Right ventricle myocardium superior (tissue), 1 donor: ENCODE measurements at regions not wholly inside any gene's neighbourhood (a gene's known extent, or its start where the extent isn't known, plus 50 kb on each side); places are given as distances from the start of the nearest gene placed in this dataset.

Experiments
- ATAC-seq: fragments of 200-7000 bp; cut with Tn5 transposase; one replicate; pipeline ENCODE4 v1.9.1; 2020; ENCODE audit warnings: mild to moderate bottlenecking; ENCODE audit not compliant: poor library complexity
- DNase-seq: peaks from one replicate; pipeline ENCODE4 v3.0.0-alpha.2; 2020
- intact Hi-C: fragments of 100-400 bp; cut with DNase I; formaldehyde crosslinking; loops from one replicate; pipeline ENCODE4 v1.11.2; 2022
- donor health status: DM: no; HTN: yes; CAD: no; lungs with severe emphysema.

- ATAC-seq (no peak), DNase-seq (no peak)
- intact Hi-C loops, result no loop called here
Measured at GRCh38 chr18:78082816-78083215, 833.2 kb downstream of the GALR1 start.

DNA sequence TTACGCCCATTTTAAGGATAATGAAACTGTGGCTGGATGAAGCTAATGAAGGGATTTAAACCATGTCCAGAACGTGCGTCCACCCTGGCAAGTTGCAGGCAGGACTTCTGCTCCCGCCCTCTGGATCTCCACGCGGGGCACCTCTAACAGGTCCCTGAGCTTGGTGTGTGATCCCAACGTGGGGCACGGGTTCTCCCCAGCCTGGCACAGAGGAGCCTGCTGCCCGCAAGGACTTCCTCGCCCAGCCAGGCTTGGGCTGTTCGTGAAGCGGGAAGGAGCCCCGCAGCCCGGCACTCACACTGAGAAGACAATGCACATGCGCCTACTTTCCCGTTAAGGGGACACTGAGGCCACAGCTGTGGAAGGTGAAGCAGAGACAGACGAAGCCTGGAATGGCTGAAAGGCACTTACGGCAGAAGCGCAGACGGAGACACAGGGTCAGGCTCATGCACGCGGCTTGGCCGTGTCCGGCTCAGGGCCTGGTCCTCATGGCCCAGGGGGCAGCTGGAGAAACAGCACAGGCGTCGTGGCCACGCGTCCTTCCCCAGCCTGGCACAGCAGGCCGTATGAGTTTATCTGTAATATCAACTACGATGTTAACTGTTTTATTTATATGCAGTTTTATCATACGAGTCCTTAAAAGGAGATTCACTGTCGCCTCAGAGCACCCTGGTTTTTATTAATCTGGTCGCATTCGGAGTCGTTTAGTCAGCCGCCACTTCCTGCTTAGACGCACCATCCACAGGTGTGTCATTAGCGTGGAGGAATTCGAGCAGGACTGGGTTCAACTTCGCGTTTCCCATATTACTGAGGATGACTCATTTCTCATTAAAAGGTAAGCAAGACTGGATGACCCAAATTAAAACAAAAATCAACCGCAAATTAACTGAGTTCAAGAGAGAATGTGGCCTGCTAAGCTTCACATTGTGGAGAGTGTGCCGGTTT, 835.9 kb downstream of the GALR1 start:
- intact Hi-C loops, result no loop called here

DNA sequence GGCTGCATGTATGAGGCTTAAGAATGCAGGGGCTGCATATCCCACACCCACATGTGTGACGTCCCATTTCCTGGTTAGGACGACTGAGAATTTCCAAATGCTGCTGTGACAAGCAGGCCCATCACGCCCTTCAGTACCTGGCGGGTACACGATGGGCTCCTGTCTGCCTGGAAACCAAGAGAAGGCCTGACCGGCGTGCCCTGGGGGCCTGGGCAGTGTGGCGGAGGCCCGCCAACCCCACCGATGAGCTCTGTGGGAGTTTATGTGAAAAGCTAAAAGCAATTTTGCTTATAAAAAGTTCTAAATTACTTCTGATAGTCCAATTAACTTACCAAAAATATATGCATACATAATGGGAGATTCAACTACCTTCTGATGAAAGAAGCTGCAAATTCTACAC, 837.3 kb downstream of the GALR1 start:
- DNase-seq (no peak), ATAC-seq (no peak)
- intact Hi-C loops, result no loop called here

More for the DNA sequence above, 835.9 kb downstream of the GALR1 start:
- DNase-seq (no peak), ATAC-seq (no peak)

DNA sequence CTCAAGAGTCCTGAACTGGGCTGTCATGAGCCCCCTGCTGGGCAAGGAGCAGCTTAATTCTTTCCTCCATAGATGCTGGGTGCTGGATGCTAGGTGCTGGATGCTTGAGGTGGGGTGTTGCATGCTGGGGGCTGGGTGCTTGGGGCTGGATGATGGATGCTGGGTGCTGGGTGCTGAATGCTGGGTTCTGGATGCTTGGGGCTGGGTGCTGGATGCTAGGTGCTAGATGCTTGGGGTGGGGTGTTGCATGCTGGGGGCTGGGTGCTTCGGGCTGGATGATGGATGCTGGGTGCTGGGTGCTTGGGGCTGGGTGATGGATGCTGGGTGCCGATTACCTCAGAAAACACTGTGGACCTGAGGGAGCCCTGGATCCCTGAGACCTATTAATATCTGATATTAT, 837.7 kb downstream of the GALR1 start:
- ATAC-seq (no peak), DNase-seq (no peak)

DNA sequence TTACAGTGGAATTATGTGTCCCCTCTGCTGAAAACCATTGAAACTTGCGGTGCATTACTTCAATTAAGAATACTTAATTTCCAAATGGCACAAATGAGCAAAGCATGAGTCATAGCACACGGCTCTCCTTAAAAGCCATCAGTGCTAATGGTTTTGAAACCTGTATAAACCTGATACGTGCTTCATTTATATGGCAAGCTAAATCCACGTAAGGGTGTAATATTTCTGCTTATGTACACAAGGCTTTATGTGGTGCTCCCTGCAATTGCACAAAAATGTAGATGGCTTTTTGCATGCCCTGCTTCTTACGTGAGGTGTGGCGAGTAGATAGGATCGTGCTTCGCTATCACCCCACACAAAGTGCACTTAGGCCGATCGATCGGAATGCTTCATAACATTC, 840.9 kb downstream of the GALR1 start:
- intact Hi-C loops, result no loop called here
- DNase-seq, result no peak
- ATAC-seq, result no peak

More for the DNA sequence above, 837.7 kb downstream of the GALR1 start:
- intact Hi-C loops, result no loop called here

GRCh38 chr18:78092901-78093300, 843.3 kb downstream of the GALR1 start:
- no peak for DNase-seq
- no peak for ATAC-seq
- intact Hi-C loops, result no loop called here

DNA sequence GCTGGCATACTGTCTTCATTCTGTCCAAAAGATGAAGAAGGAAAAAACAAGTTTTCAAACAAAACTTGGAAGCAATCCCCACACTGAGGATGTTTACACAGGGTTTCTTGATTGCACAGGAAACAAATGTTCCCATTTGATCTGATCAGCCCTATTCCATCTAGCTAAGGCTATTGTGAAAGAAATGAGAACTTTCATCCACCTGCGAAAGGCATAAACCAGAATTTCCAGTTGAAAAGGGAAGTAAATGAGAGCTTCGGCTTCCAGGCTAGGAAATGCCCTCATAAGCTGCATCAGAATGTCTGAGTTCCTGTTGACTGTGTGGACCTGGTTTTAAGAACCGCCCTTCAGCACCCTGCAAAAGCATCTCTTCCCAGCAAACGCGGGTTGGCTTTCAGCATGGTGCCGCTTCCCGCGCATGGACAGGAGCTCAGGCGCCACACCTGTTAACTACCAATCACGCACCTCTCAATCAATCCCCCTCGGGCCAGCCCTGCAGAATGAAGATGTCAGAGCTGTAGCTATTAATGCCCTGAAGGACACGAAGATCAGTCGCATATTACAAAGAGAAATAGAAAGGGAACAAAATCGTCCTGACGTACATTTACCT, 850.4 kb downstream of the GALR1 start:
- intact Hi-C loops, result no loop called here
- ATAC-seq, result no peak
- no peak for DNase-seq

GRCh38 chr18:78101091-78101490, 851.4 kb downstream of the GALR1 start:
- ATAC-seq (no peak), DNase-seq (no peak)
- intact Hi-C loops, result no loop called here

DNA sequence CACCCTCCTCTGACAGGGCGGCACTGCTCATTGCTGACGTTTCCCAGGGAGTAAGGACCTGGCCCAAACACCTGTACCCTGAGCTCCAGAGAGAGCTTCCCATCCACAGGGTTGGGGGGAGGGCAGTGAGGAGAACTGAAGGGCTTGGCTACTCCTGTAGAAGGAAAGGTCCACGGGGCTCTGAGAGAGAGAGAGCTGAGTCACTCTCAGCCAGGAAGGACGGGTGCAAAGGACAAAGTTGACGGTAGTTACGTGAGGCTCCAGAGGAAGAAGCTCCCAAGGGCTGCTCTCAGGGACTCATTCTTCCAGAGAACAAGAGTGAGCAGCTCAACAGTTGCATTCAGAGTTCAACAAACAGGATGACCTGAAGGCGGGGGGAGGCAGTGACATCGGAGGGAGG, 852.5 kb downstream of the GALR1 start:
- ATAC-seq, result no peak
- intact Hi-C loops, result no loop called here

GRCh38 chr18:78105611-78106010, 856.0 kb downstream of the GALR1 start:
- ATAC-seq (no peak), DNase-seq (no peak)
- intact Hi-C loops, result no loop called here

More for the DNA sequence above, 852.5 kb downstream of the GALR1 start:
- no peak for DNase-seq

GRCh38 chr18:78106946-78107345, 857.3 kb downstream of the GALR1 start:
- no peak for ATAC-seq
- intact Hi-C loops, result no loop called here
- no peak for DNase-seq

DNA sequence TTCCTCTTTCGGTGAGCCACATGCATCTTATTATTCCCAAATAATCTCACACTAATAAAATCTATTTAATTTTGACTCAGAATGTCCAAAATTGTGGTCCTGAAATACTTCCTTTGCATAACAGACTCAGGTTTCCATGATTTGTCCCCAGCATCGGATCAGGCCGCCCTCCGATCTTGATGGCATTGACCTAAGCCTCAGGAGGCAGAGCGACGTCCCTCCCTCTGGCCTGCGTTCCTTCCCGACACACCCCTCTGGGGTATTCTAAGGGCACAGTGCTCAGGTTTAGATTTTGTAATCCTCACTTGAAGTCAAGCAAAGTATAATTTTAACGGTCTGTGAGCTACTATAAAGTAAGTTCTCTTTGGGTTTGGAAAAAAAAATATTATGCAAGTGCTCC, 857.7 kb downstream of the GALR1 start:
- intact Hi-C loops, result no loop called here
- ATAC-seq (no peak), DNase-seq (no peak)

DNA sequence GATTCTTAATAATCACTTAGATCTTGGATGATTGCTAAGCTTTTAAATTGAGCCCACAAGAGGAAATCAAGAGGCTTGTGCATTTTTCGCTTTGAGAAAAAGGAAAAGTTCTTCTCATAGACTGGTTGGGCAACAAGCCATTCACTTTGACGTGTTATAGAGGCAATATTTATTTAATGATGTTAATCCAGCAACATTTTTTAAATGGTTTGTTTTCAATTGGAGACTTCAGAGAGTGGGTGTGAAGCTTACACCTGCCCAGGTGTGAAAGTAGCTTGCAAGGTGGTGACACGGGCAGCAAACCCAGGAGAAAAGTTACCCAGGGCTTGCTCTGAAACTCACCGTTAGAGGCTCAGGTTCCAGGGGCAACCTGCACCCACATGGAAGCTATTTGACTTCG, 858.9 kb downstream of the GALR1 start:
- intact Hi-C loops, result no loop called here
- ATAC-seq, result no peak
- DNase-seq, result no peak

DNA sequence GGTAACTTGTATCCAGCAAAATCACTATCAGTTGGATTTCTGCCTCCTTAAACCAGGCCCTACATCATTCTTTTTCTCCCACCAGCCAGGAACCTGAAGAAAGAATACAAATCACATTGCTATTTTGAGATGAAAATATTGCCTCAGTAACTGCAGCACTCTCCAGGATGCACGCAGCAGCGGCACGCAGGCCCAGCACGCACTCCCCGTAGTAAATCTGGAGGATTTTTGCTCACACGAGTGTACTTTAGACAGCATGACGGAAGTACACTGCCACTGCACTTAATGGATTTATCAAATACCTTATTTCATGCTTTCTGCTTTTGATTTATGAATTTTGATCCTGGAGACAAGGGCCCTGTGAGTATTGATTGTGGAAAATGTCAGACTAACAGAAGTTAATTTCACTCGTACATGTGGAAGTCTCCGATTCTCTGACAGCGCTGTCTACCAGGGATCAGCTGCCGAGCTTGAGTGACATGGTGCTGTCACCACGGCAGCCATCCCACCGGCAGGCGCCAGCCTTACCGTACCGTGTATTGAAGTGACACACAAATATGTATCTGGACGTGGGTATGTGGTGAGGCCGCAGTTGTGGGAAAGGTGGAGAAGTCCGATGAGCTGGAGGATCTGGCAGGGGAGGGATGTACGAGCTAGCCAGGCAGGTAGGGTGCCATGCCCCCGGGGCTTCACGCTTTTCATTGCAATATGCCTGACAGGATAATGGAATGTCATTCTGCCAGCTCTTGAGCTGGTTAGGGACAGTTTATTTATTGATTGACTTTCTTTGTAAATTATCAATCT, 863.7 kb downstream of the GALR1 start:
- intact Hi-C loops, result no loop called here
- ATAC-seq (no peak), DNase-seq (no peak)

GRCh38 chr18:78113940-78114251, 864.2 kb downstream of the GALR1 start:
- DNase-seq (no peak), ATAC-seq (no peak)
- intact Hi-C loops, result no loop called here

- intact Hi-C loops, result no loop called here
- ATAC-seq (no peak), DNase-seq (no peak)
Measured at GRCh38 chr18:78115896-78116561, 863.6 kb upstream of the SALL3 start.

- ATAC-seq, result no peak
- no peak for DNase-seq
- intact Hi-C loops, result no loop called here
Measured at GRCh38 chr18:78123144-78123909, 856.3 kb upstream of the SALL3 start.
